Stimulated activated CD4-positive, alpha-beta T cell treated with anti-CD3 and anti-CD28 coated beads, Interleukin-2, amount 100 ng/mL, for 4 hours (primary cell): ENCODE measurements at regions not wholly inside any gene's neighbourhood (a gene's known extent, or its start where the extent isn't known, plus 50 kb on each side); places are given as distances from the start of the nearest gene placed in this dataset.

Source experiments
- DNase-seq: peaks from one replicate; pipeline ENCODE4 v3.0.0-alpha.2; 2020; ENCODE audit warnings: low read depth

- DNase-seq = no peak
Measured at GRCh38 chr9:20197976-20198685, 409.3 kb upstream of the SLC24A2 start.

GRCh38 chr9:20191228-20191840 lies 402.5 kb upstream of the SLC24A2 start:
- no peak for DNase-seq

GRCh38 chr9:20189871-20190270 lies 401.0 kb upstream of the SLC24A2 start:
- DNase-seq = no peak

- DNase-seq = no peak
Measured at GRCh38 chr9:20188616-20189369, 400.0 kb upstream of the SLC24A2 start.

- no peak for DNase-seq
Measured at GRCh38 chr9:20187318-20187717, 398.5 kb upstream of the SLC24A2 start.

GRCh38 chr9:20186823-20187222 lies 398.0 kb upstream of the SLC24A2 start:
- DNase-seq = no peak

- no peak for DNase-seq
Measured at GRCh38 chr9:20186231-20186630, 397.4 kb upstream of the SLC24A2 start.

GRCh38 chr9:20184541-20184940 lies 395.7 kb upstream of the SLC24A2 start:
- no peak for DNase-seq

- no peak for DNase-seq
Measured at GRCh38 chr9:20178679-20179078, 389.8 kb upstream of the SLC24A2 start.

- no peak for DNase-seq
Measured at GRCh38 chr9:20178197-20178596, 389.4 kb upstream of the SLC24A2 start.

GRCh38 chr9:20170122-20170521 lies 381.3 kb upstream of the SLC24A2 start:
- no peak for DNase-seq

- no peak for DNase-seq
Measured at GRCh38 chr9:20152151-20152725, 363.4 kb upstream of the SLC24A2 start.

- no peak for DNase-seq
Measured at GRCh38 chr9:20148416-20148815, 359.6 kb upstream of the SLC24A2 start.

GRCh38 chr9:20144197-20144596 lies 355.4 kb upstream of the SLC24A2 start:
- no peak for DNase-seq

- no peak for DNase-seq
Measured at GRCh38 chr9:20139763-20140290, 351.0 kb upstream of the SLC24A2 start.

GRCh38 chr9:20138841-20139240 lies 350.0 kb upstream of the SLC24A2 start:
- DNase-seq = no peak

GRCh38 chr9:20138116-20138515 lies 349.3 kb upstream of the SLC24A2 start:
- DNase-seq = no peak

GRCh38 chr9:20137425-20137824 lies 348.6 kb upstream of the SLC24A2 start:
- DNase-seq = no peak

GRCh38 chr9:20135119-20135697 lies 346.4 kb upstream of the SLC24A2 start:
- no peak for DNase-seq

- no peak for DNase-seq
Measured at GRCh38 chr9:20125727-20126126, 336.9 kb upstream of the SLC24A2 start.

GRCh38 chr9:20119566-20119965 lies 330.7 kb upstream of the SLC24A2 start:
- no peak for DNase-seq

- no peak for DNase-seq
Measured at GRCh38 chr9:20117986-20118385, 329.1 kb upstream of the SLC24A2 start.
